A549 (cell line): ENCODE measurements at regions not wholly inside any gene's neighbourhood (a gene's known extent, or its start where the extent isn't known, plus 50 kb on each side); places are given as distances from the start of the nearest gene placed in this dataset.
"Not testable (repeated sequence)": the region's sequence is repeated elsewhere in the genome, so short reads cannot be mapped to it uniquely, and the experiment has no call there.

ENCODE experiments used
- ATAC-seq, 2 experiments: fragments of 200-7000 bp in 1 of 2; fragments of >200 bp in 1 of 2; cut with Nextera tagmentation in 1 of 2; cut with Tn5 transposase in 1 of 2; 3 replicates each; pipeline versions ENCODE4 v1.8.0 to v1.9.1; 2018 to 2020; ENCODE audit warnings: mild to moderate bottlenecking in 1 of 2, moderate library complexity in 1 of 2
- CTCF ChIA-PET: fragments of 300-600 bp; sonication (Branson Sonifier 250); formaldehyde crosslinking; extraction: SDS; loops from one replicate; lab custom pipeline; 2021; ENCODE audit warnings: antibody characterized with exemption, inconsistent platforms; lab: Yijun Ruan, JAX
- POLR2A ChIA-PET: fragments of 350-600 bp; formaldehyde crosslinking; extraction: SDS; loops from one replicate; lab custom pipeline; 2021; ENCODE audit warnings: antibody characterized with exemption, inconsistent platforms; lab: Yijun Ruan, JAX
- DNase-seq, 2 experiments: peaks; one replicate each; pipeline versions ENCODE4 v3.0.0 to v3.0.0-alpha.2; 2011 to 2016; ENCODE audit warnings: low read depth in 1 of 2, low spot score in 1 of 2
- FAIRE-seq: peaks from 2 replicates; lab custom pipeline; 2011; peaks lifted over from hg19 to GRCh38; lab: Jason Lieb, UNC
- H3K27ac ChIP-seq, 2 experiments: fragments of >200 bp; sonication (Bioruptor Twin); formaldehyde crosslinking; 3 replicates each; pipeline ENCODE4 v1.5.1; 2016 to 2017
- H3K4me1 ChIP-seq: fragments of >200 bp; sonication (Bioruptor Twin); formaldehyde crosslinking; 3 replicates; pipeline ENCODE4 v1.6.1; 2016
- H3K4me2 ChIP-seq: fragments of >200 bp; sonication (Bioruptor Twin); formaldehyde crosslinking; 3 replicates; pipeline ENCODE4 v1.6.1; 2016
- H3K4me3 ChIP-seq: fragments of >200 bp; sonication (Bioruptor Twin); formaldehyde crosslinking; 3 replicates; pipeline ENCODE4 v1.5.1; 2016
- H3K9me3 ChIP-seq: fragments of >200 bp; sonication (Bioruptor Twin); formaldehyde crosslinking; 3 replicates; pipeline ENCODE4 v1.6.1; 2016
- CTCF ChIP-seq: fragments of >200 bp; sonication (Bioruptor Twin); formaldehyde crosslinking; IDR thresholded peaks from 3 replicates; pipeline ENCODE4 v1.5.1; 2016
- ESRRA ChIP-seq: fragments of 150-350 bp; IDR thresholded peaks from 2 replicates; pipeline ENCODE4 v1.6.1; 2014; ENCODE audit warnings: mild to moderate bottlenecking, low read length, borderline replicate concordance
- GATA3 ChIP-seq: IDR thresholded peaks from 2 replicates; pipeline ENCODE4 v1.6.1; 2012; ENCODE audit warnings: borderline replicate concordance
- HDAC2 ChIP-seq: fragments of 200-600 bp; sonication (generic); IDR thresholded peaks from 2 replicates; pipeline ENCODE4 v1.6.1; 2016
- HOXA7 ChIP-seq: fragments of 250-450 bp; sonication (Bioruptor Pico); IDR thresholded peaks from 2 replicates; pipeline ENCODE4 v1.5.0; 2020; ENCODE audit warnings: mild to moderate bottlenecking, moderate library complexity
- HOXB5 ChIP-seq: fragments of 250-450 bp; sonication (Bioruptor Pico); IDR thresholded peaks from 2 replicates; pipeline ENCODE4 v1.5.0; 2020; ENCODE audit warnings: mild to moderate bottlenecking, moderate library complexity
- KDM1A ChIP-seq: fragments of 200-600 bp; sonication (generic); IDR thresholded peaks from 2 replicates; pipeline ENCODE4 v1.6.1; 2016; ENCODE audit warnings: low read depth, mild to moderate bottlenecking
- KDM5A ChIP-seq: fragments of 200-600 bp; sonication (generic); IDR thresholded peaks from 2 replicates; pipeline ENCODE4 v1.6.1; 2016; ENCODE audit warnings: antibody characterized with exemption, mild to moderate bottlenecking
- MAFK ChIP-seq: fragments of 450-650 bp; IDR thresholded peaks from 2 replicates; pipeline ENCODE4 v1.6.1; 2014; ENCODE audit not compliant: partially characterized antibody
- MYC ChIP-seq: IDR thresholded peaks from 2 replicates; pipeline ENCODE4 v1.6.1; 2012; ENCODE audit warnings: mild to moderate bottlenecking, inconsistent platforms, low read length, improper control_type of control experiment, borderline replicate concordance
- NFE2L2 ChIP-seq: fragments of 150-350 bp; conservative IDR thresholded peaks from 2 replicates; pipeline ENCODE4 v1.6.1; 2014; ENCODE audit warnings: low read length
- NR3C1 ChIP-seq: fragments of >200 bp; sonication (Bioruptor Twin); formaldehyde crosslinking; IDR thresholded peaks from 3 replicates; pipeline ENCODE4 v1.6.1; 2017
- PHF8 ChIP-seq: fragments of 200-600 bp; sonication (generic); IDR thresholded peaks from 2 replicates; pipeline ENCODE4 v1.6.1; 2016; ENCODE audit warnings: low read depth, mild to moderate bottlenecking, antibody characterized with exemption, moderate library complexity, borderline replicate concordance
- RCOR1 ChIP-seq: fragments of 150-350 bp; IDR thresholded peaks from 2 replicates; pipeline ENCODE4 v1.6.1; 2014; ENCODE audit warnings: antibody characterized with exemption, low read length, low read depth
- TP53 ChIP-seq: fragments of 250-450 bp; sonication (Bioruptor Pico); IDR thresholded peaks from 2 replicates; pipeline ENCODE4 v1.5.0; 2021; ENCODE audit warnings: mild to moderate bottlenecking, moderate library complexity
- ZC3H11A ChIP-seq: fragments of 450-650 bp; IDR thresholded peaks from 2 replicates; pipeline ENCODE4 v1.6.1; 2014; ENCODE audit warnings: antibody characterized with exemption, mild to moderate bottlenecking
- ZFP36 ChIP-seq: fragments of 450-650 bp; IDR thresholded peaks from 2 replicates; pipeline ENCODE4 v1.6.1; 2014; ENCODE audit warnings: borderline replicate concordance; ENCODE audit not compliant: partially characterized antibody
- WGBS: methylation state at CpG from one replicate; pipeline ENCODE4 v1.1.6; 2017; ENCODE audit errors: missing lambda C conversion rate; 5-methylcytosine and 5-hydroxymethylcytosine counted together
- TF ChIP-seq, protein P1 (sequence below): fragments of >200 bp; sonication (Bioruptor Twin); formaldehyde crosslinking; IDR thresholded peaks from 3 replicates; pipeline ENCODE4 v1.6.1; 2016
- TF ChIP-seq, protein P2 (sequence below): fragments of >200 bp; sonication (Bioruptor Twin); formaldehyde crosslinking; IDR thresholded peaks from 2 replicates; pipeline ENCODE4 v1.6.1; 2016
- TF ChIP-seq, protein P3 (sequence below): IDR thresholded peaks from 2 replicates; pipeline ENCODE4 v1.6.1; 2012

DNA sequence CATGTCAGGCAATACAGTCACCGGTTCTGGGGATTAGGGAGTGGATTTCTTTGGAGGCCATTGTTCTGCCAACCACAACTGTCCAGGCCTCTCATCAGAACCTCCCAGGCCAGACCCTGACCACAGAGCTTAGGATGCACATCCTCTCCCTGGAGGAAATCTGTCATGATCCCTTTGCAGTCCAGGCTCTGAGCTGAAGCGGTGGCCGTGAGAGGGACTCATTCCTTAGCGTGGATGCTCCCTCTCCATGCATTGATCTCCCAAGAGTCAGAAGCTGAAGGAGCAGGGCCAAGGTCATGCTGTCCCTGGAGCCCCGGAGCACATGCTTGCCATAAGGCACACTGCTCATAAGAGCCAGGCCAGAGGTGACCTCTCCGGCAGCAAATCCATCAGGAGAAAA lies 181.4 kb downstream of the COPRS start:
- Histone ChIP-seq H3K27ac (no peak overlapping the region), H3K9me3 (no peaks in the 10 kb centered on the region), H3K4me2 (no peak overlapping the region), H3K4me1 (no peaks in the 10 kb centered on the region), H3K4me3 (no peak overlapping the region)
- FAIRE-seq = no peak
- 70% methylated on average over 6 of the region's 6 CpGs for WGBS
- no peak for DNase-seq
- POLR2A ChIA-PET = no interaction called here
- ATAC-seq = no peak
- TF ChIP-seq KDM1A = no peak
- TF ChIP-seq NR3C1 = no peak
- no peak for TF ChIP-seq CTCF
- TF ChIP-seq HDAC2 = no peak
- no peak for TF ChIP-seq HOXA7
- no peak for TF ChIP-seq GATA3
- TF ChIP-seq, protein P1, sequence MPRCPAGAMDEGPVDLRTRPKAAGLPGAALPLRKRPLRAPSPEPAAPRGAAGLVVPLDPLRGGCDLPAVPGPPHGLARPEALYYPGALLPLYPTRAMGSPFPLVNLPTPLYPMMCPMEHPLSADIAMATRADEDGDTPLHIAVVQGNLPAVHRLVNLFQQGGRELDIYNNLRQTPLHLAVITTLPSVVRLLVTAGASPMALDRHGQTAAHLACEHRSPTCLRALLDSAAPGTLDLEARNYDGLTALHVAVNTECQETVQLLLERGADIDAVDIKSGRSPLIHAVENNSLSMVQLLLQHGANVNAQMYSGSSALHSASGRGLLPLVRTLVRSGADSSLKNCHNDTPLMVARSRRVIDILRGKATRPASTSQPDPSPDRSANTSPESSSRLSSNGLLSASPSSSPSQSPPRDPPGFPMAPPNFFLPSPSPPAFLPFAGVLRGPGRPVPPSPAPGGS = no peak
- CTCF ChIA-PET = interaction anchor here (0.9 to 2.0 kb wide), 6 partner anchors 9 to 165 kb away, joined by 3 to 4 read pairs (median 3); no protein-coding TSS in a partner anchor

GRCh38 chr17:31677036-31677435 lies 182.0 kb downstream of the COPRS start:
- ChIA-PET CTCF (interaction anchor here (0.9 to 2.0 kb wide), 4 partner anchors 19 to 166 kb away, joined by 3 to 4 read pairs (median 4); no protein-coding TSS in a partner anchor), POLR2A (no interaction called here)
- 42% methylated on average over 4 of the region's 4 CpGs for WGBS
- Histone ChIP-seq H3K4me2 (no peak overlapping the region), H3K27ac (no peak overlapping the region), H3K9me3 (no peaks in the 10 kb centered on the region), H3K4me1 (no peaks in the 10 kb centered on the region), H3K4me3 (no peak overlapping the region)
- DNase-seq = no peak
- no peak for TF ChIP-seq MAFK
- ATAC-seq = no peak
- FAIRE-seq = no peak

DNA sequence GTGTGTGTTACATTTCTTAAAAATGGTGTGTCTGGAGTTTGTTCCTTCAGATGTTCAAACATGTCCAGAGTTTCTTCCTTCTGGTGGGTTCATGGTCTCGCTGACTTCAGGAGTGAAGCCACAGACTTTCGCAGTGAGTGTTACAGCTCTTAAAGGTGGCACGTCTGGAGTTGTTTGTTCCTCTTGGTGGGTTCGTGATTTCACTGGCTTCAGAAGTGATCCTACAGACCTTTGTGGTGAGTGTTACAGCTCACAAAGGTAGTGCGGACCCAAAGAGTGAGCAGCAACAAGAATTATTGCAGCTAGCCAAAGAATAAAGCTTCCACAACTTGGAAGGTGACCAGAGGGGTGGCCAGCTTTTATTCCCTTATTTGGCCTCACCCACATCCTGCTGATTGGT lies 183.7 kb downstream of the COPRS start:
- ATAC-seq, POLR2A ChIA-PET, H3K4me2 ChIP-seq, H3K27ac ChIP-seq, H3K9me3 ChIP-seq, DNase-seq, H3K4me3 ChIP-seq, H3K4me1 ChIP-seq, FAIRE-seq: not testable (repeated sequence)
- 53% methylated on average over 5 of the region's 5 CpGs for WGBS
- CTCF ChIA-PET = interaction anchor here (0.8 kb wide), 1 partner anchor 167 kb away, joined by 3 read pairs; no protein-coding TSS in a partner anchor

DNA sequence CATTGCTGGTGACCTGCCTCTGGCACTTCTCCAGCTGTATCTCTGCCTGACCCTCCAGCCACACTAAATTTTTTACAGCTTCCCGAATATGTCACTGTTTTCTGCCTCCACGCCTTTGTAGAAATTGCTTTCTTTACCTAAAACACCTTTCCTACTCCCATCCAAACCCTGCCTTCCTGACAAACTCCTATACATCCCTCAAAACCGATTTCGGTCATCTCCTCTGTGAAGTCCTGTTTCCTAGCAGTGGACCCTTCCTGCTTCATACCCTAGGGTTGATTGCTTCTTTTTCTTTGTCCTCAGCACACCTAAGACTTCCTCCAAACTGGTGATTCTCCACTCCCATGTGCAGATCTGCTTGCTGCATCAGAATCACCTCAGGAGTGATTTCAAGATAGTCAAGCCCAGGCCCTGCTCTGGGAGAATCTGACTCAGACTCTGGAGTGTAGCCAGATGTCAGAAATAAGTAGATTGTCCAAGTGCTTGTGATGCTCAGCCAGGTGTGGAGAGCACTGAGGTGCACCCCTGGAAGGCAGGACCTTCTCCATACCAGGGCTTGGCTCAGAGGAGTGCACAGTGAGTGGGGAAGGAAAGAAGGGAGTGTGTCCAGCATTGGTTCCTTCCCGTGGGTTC lies 184.2 kb downstream of the COPRS start:
- Histone ChIP-seq H3K4me3 (no peak overlapping the region), H3K4me1 (no peaks in the 10 kb centered on the region), H3K9me3 (peaks cover 3% of the 10 kb centered on the region; the same call in 1 of the 3 replicates), H3K4me2 (no peak overlapping the region), H3K27ac (no peak overlapping the region)
- FAIRE-seq = no peak
- peak; percentile 23 to 38; a peak in 2 of 6 replicates for ATAC-seq
- no peak for DNase-seq
- ChIA-PET CTCF (interaction anchor here (1.7 kb wide), 1 partner anchor 168 kb away, joined by 4 read pairs; no protein-coding TSS in a partner anchor), POLR2A (no interaction called here)
- WGBS = 38% methylated on average over 5 of the region's 5 CpGs
- TF ChIP-seq MYC (no peak), ESRRA (no peak), PHF8 (no peak), MAFK (no peak), TP53 (CRISPR knock-in tag) (no peak), HOXB5 (no peak), CTCF (no peak), HOXA7 (no peak), RCOR1 (no peak), KDM5A (no peak), ZFP36 (no peak), ZC3H11A (no peak), NFE2L2 (no peak)
- TF ChIP-seq, protein P2, sequence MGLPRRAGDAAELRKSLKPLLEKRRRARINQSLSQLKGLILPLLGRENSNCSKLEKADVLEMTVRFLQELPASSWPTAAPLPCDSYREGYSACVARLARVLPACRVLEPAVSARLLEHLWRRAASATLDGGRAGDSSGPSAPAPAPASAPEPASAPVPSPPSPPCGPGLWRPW = no peak
- TF ChIP-seq, protein P3, sequence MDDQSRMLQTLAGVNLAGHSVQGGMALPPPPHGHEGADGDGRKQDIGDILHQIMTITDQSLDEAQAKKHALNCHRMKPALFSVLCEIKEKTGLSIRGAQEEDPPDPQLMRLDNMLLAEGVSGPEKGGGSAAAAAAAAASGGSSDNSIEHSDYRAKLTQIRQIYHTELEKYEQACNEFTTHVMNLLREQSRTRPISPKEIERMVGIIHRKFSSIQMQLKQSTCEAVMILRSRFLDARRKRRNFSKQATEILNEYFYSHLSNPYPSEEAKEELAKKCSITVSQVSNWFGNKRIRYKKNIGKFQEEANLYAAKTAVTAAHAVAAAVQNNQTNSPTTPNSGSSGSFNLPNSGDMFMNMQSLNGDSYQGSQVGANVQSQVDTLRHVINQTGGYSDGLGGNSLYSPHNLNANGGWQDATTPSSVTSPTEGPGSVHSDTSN = no peak
